IPS-11a (cell line): ENCODE measurements at regions not wholly inside any gene's neighbourhood (a gene's known extent, or its start where the extent isn't known, plus 50 kb on each side); places are given as distances from the start of the nearest gene placed in this dataset.

Experiments used
- H3K4me3 ChIP-seq: one replicate; pipeline ENCODE4 v1.5.1; 2013; ENCODE audit warnings: low read depth, low read length, control low read depth

DNA sequence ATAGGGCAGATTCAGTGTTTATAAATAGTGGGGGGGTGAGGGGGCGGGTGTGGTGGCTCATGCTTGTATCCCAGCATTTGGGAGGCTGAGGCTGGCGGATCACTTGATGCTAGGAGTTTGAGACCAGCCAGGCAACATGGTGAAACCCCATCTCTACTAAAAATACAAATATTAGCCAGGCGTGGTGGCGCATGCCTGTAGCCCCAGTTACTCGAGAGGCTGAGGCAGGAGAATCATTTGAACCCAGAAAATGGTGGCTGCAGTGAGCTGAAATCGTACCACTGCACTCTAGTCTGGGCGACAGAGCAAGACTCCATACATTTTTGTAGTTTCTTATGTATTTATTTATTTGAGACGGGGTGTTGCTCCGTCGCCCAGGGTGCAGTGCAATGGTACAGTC, 109.0 kb upstream of the ZNF217 start:
- H3K4me3 ChIP-seq: no peak overlapping the region

DNA sequence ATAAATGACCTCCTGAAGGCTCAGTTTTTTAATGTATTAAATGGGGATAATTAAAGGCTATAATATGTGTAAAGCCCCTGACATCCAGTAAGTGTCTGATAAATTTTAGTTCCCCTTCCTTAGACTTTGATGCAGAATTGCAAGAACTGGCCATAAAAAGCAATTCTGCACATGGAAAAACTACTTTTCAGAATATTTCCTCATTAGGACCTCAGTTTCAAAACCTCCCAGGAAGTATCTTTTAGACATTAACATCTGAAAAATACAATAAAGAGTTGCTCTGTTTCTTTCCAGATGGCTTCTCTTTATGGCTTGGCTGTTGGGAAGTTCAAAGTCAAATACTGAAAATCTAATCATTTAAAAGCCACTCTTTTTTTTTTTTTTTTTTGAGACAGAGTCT, 106.3 kb upstream of the ZNF217 start:
- H3K4me3 ChIP-seq: no peak overlapping the region

DNA sequence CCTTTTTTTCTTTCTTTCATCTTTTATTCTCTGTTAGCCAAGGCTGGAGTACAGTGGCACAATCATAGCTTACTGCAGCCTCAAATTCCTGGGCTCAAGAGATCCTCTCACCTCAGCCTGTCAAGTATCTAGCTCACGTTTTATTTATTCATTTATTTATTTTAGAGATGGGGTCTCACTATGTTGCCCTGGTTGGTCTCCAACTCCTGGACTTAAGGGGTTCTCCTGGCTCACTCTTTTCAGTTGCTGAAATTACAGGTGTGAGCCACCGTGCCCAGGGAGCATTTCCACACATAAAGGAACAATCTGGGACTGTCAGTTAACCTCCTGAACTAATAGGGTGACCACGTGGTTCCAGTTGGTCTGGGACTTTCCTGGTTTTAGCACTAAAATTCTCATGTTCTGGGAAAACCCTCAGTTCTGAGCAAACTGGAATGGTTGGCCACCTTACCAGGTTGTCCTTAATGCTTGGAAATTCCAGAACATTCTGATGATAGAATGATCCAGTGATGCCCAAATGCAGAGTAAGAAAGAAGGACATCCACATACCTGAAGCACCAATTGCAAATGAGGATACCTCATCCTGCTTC, 105.5 kb upstream of the ZNF217 start:
- H3K4me3 ChIP-seq: no peak overlapping the region

DNA sequence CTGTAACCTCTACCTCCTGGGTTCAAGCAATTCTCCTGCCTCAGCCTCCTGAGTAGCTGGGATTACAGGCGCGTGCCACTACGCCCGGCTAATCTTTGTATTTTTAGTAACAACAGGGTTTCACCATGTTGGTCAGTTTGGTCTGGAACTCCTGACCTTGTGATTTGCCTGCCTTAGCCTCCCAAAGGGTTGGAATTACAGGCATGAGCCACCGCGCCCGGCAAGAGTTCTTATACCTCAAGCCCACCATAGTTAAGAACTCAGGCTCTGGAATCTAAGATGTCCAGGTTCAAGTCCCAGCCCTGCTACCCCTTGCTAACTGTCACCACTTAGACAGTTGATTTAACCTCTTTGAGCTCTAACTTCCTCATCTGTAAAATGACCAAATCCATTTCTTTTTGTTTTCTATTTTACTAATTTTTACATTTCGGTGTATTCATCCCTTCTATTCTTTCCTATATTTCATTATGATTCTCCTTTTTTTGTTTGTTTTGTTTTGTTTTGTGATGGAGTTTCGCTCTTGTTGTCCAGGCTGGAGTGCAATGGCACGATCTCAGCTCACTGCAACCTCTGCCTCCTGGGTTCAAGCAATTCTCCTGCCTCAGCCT, 104.8 kb upstream of the ZNF217 start:
- H3K4me3 ChIP-seq: no peak overlapping the region

DNA sequence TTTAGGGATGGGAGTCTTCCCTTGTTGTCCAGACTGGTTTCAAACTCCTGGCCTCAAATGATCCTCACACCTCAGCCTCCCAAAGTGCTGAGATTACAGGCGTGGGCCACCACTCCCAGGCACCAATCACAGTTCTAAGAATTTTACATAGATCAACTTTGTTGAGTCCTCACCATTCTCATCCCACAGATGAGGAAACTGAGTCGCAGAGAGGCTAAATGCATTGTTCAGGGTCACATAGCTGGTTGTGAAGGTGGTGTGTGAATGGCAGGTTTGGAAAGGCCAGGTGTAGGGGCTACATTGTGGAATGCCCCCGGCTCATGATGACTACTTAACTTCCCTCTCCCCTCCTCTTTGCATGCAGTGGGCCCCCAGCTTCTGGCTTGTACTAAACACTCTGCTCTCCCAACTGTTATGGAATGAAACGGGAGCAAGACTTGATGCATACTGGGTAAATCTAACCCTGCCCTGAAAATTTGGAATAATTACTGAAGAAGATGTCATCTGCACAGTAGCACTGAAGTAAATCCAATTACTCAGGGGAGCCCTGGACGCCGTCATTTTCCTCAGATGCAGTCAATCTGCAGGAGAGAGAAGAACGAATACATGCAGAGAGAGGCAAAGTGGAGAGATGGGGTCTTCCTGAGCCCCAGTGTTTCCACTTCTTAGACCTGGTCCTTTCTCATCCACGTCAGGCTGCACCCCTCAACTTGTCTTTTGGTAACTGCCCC, 102.3 kb upstream of the ZNF217 start:
- no peak overlapping the region for H3K4me3 ChIP-seq

DNA sequence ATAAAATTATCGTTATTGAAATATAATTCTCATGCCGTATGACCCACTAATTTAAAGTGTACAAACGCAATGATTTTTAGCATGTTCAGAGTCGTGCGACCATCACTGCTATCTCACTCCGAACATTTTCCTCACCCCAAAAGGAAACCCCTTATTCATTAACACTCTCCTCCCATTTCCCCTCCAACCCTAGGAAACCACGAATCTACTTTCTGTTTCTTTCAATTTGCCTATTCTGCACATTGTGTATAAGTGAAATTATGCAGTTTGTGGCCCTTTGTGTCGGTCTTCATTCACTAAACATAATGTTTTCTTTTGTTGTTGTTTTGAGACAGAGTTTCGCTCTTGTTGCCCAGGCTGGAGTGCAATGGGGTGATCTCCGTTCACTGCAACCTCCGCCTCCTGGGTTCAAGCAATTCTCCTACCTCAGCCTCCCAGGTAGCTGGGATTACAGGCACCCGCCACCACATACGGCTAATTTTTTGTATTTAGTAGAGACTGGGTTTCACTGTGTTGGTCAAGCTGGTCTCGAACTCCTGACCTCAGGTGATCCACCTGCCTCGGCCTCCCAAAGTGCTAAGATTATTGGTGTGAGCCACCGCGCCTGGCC, 99.7 kb upstream of the ZNF217 start:
- H3K4me3 ChIP-seq: no peak overlapping the region

DNA sequence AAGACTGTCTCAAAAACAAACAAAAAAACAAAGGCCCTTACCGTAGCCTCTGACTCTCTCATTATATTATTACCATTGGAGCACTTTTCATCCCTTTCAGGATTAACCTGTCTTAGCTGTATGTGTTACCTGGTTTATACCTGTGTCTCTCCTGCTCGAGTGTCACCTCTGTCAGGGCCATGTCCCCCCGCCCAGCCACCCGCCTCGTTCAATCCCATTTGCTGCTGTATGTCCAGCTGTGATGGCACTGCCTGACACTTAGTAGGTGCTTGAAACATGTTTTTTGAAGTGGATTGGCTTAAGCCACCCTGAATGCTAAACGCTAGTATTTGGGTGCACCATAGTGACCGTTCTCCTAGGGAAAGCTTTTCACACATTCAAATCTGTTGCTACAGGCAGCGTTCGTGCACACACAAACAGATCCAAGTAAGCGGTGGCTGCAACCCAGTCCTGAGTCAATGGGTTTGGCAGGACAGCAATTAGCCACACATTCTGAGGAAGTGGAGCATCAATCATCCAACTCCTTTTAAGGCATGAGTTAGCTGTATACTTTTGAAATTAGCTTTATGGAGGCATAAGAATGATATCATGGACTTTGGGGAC, 98.9 kb upstream of the ZNF217 start:
- no peak overlapping the region for H3K4me3 ChIP-seq

DNA sequence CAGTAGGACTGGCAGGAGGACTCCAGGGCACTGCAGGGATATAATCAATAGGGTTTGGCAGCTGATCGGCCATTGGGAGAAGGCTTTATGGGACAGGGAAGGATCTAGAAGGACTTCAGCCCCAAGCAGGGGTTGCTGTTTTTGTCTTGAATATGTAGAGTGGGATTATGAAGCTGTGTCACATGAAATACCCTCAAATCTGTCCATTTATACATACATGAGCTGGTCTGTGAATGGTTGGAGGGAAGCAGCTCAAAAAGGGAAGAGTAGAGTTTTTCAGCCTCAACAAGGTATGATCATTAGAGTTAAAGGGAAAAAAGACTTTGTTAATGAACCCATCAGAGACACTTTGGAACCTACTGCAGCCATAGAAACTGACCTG, 98.2 kb upstream of the ZNF217 start:
- no peak overlapping the region for H3K4me3 ChIP-seq

DNA sequence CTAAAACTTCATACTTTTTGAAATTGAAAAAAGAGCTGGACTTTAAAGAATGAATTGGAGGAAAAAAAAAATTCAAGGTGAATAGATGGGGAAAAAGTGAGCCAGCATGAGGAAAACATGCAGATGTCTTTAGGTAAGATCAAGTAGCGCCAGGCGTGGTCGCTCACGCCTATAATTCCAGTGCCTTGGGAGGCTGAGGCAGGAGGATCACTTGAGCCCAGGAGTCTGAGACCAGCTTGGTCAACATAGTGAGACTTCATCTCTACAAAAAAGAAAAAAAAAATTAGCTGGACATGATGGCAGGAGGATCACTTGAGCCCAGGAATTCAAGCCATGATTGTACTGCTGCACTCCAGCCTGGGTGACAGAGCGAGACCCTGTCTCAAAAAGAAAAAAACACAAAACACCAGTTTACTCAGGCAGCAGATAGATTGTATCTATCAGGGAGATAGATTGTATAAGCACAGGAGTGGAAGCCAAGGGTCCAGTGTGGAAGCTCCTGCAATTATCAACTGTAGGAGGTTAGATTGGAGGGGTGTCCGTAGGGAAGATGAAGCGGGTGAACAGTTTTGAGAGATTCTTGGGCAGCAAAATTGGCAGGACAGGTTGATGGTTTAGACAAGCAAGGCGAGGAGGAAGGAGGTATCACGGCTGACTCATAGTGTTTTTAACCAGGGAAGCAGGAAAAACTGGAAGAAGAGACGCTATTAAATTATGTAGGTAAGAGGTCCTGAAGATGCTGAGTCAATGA, 97.6 kb upstream of the ZNF217 start:
- no peak overlapping the region for H3K4me3 ChIP-seq

DNA sequence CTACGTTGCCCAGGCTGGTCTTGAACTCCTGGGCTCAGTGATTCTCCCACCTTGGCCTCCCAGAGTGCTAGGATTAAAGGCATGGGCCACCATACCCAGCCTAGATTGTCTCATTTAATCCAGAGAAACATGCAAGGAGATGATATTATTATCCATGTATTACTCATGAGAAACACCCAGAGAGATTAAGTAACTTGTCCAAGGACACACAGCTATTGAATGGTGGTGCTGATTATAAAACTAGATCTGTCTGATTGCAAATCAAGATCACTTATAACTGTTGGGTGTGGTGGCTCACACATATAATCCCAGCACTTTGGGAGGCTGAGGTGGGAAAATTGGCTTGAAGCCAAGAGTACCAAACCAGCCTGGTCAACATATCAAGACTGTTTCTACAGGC, 94.4 kb upstream of the ZNF217 start:
- no peak overlapping the region for H3K4me3 ChIP-seq

DNA sequence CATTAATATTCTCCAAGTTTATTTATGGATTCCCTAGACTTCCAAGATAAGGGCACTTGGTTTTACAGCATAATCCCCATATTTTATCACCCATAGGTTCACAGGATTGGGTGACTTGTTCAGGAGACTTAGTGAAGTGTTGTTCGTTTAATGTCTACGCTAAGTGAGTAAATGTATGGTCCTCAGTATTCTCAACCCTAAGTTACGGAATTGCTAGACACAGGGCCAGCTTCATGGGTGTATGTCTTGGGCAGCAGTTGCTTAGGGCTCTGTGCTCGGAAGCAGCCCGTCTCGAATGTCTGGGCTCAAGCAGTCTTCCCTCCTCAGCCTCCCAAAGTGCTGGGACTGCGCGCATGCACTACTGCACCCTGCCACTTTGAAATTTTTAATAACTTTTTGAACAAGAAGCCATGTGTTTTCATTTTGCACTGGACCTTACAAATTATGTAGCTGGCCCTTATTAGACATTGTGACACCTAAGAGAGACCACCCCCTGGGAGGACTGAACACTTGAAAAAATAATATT, 91.5 kb upstream of the ZNF217 start:
- H3K4me3 ChIP-seq: no peak overlapping the region

DNA sequence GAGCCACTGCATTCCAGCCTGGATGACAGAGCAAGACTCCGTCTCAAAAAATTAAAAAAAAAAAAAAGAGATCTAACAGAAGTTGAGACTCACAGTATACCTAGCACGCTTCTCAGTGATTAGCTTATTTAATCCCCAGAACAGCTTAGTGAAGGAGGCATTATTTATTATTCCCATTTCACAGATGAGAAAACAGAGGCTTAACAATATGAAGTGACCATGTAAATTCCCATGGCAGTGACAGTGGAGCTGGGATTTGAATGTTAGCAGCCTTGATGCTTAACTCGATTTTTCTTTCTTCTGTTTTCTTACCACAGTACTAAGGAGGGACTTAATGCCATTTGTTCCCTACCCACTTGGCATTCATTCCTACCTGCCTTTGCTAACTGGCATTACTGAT, 89.9 kb upstream of the ZNF217 start:
- no peak overlapping the region for H3K4me3 ChIP-seq

DNA sequence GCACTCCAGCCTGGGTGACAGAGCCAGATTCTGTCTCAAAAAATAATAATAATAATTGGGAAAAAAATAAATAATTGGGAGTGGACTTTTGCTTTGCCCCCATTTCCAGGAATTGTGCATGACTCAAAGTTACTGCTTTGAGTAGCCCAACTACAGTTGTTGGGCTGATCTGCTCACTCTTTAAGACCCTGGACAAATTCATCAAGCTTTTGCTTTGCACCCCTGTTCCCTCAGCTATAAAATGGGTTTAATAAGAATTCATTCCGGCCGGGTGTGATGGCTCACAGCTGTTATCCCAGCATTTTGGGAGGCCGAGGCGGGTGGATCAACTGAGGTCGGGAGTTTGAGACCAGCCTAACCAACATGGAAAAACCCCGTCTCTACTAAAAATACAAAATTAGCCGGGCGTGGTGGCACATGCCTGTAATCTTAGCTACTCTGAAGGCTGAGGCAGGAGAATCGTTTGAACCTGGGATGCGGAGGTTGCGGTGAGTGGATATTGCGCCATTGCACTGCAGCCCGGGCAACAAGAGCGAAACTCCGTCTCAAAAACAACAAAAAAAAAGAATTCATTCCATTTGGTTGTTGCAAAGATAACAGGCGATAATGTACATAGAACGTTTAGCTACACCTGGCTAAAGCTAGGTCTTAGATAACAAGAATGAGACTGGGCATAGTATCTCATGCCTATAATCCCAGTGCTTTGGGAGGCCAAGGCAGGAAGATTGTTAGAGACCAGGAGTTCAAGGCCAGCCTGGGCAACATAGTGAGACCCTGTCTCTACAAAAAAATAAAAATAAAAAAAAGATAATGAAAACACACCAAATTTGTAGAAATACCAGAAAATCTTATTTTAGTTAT, 87.9 kb upstream of the ZNF217 start:
- no peak overlapping the region for H3K4me3 ChIP-seq

DNA sequence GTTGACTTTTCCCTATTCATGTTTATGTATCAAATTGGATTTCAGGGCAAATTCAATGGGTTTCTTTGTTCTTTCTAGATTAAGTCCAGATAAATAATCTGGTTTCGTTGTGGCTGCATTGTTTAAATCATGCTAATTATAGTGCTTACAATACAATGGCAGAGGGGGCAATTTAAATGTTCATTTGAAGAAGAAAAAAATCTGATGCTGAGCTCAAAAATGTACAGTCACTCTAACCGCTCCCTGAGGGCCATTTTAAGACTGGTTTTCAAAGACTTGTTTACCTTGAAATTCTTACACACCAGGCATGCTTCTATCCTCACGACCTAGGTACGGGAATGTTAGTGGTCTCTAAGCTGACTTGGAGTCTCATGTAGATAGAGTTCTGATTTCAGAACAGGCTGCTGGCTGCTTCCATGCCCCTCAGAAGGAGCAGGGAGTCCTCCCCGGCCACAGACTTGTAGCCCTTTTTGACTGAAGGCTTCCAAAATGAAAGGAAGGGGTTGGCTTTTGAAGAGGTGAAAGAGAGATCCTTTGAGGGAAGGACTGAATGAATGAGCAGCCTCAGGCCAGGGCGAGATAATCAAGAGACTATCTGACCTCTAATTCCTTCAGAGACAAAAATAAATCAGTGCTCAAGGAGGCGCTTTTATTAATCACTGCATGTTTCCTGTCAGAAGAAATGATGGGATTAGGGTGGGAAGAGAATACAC, 86.1 kb upstream of the ZNF217 start:
- H3K4me3 ChIP-seq: no peak overlapping the region

DNA sequence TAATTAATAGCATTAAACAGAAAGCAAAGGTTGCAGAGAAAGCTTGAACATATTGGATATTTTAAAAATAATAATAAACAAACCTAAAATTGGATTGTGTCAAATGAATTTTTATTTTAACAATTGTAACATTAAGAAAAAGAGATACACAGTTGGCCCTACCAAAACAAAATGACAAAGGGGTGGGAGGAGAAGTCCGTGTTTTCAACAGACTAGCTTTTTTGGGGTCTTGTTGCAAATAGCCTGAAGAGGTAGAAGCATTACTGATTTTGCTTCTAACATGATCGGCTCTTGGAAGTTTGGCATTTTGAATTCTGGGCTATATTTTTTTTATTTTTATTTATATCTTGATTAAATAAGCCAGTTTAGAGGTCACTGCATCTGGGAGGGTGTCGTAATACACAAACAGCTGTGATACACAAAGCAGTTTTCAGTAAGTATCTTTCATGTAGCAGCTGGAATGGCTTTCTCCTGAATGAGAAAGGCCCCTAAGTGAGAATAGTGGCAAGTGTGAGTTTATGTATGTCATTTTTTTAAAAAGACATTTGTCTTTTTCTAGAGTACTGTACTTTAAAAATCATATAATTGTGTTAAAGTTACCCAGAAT, 85.5 kb upstream of the ZNF217 start:
- H3K4me3 ChIP-seq: no peak overlapping the region

DNA sequence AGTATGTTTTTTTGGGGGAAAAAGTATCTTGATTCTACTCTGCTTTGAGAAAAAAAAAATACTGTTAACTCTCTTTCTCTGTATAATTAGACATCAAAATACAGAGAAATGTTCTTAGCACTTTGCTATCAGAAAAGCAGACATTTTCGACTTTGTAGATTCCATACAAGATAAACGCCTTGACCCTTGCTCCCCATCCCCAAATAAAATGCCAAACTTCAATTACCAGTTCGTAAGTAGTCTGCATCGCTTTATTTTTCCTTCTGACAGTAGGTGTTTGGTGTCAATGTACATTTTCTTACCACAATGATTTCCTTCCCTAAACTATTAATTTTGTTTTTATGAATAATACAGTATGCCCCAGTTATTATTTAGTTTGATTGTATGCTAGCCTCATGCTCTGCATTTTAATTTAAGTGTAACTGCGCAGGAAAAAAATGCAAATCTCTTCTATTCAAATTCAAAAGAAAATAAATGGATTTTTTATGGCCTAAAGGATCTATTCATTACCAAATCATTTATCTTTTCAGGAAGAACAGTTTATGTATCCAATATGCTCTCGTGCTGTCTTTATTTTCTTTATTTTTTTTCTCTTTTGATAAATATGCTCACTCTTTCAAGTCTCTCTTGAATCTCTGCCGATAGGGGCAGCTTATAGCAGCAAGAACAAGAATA, 84.8 kb upstream of the ZNF217 start:
- H3K4me3 ChIP-seq: no peak overlapping the region

DNA sequence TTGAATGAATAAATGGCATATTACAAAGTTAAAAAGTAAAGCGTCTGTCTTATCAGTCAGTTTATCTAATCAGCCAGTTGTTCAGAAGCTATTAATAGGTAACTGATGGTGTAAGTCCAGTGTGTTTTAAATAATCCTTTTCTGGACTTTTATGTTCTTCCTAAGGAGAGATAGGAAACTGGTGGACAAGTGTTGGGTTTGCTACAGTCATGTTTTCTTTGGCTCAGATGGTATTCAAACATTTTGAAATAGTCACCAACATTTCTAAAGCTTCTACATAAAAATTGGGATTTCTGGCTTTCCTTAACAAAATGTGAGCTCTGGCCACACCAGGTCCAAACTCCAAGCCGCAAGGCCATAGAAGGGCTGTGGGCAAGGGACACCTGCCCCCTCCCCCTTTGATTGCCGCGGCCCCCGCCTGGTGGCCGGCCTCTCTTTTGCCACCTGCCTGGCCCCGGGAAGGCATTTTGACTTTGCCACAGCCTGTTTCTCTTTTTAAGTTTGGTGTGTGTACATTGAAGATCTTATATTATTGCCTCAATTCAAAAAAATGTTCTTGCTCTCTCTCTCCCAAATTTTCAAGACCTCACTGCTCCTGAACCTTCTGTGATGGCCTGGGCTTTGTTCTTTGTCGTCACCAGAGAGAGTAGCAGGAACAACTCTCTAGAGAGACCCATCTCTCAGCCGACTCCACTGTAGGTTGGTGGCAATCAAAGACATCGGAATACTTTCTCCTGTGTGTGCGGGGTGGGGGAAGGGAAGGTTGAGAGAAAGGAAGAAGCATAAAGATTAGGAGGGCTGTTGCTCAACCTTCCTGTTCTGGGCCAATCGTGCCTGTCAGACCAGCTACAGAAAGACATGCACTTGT, 84.0 kb upstream of the ZNF217 start:
- H3K4me3 ChIP-seq: no peak overlapping the region
